ENCODE measurements at regions not wholly inside any gene's neighbourhood (a gene's known extent, or its start where the extent isn't known, plus 50 kb on each side); places are given as distances from the start of the nearest gene placed in this dataset.

GRCh38 chr9:2373648-2374047, 247.9 kb upstream of the VLDLR start:
- TF ChIP-seq EZH2 (IDR thresholded peaks at IDR 0.05; ENCODE audit: insufficient read depth, poor library complexity, severe bottlenecking) (no peak), EZH2phosphoT487 (IDR thresholded peaks at IDR 0.05; ENCODE audit: insufficient read depth, low read depth) (no peak)

All from GM23248 (cell line).